ENCODE measurements at regions not wholly inside any gene's neighbourhood (a gene's known extent, or its start where the extent isn't known, plus 50 kb on each side); places are given as distances from the start of the nearest gene placed in this dataset.
"Not testable (repeated sequence)": the region's sequence is repeated elsewhere in the genome, so short reads cannot be mapped to it uniquely, and the experiment has no call there.

DNA sequence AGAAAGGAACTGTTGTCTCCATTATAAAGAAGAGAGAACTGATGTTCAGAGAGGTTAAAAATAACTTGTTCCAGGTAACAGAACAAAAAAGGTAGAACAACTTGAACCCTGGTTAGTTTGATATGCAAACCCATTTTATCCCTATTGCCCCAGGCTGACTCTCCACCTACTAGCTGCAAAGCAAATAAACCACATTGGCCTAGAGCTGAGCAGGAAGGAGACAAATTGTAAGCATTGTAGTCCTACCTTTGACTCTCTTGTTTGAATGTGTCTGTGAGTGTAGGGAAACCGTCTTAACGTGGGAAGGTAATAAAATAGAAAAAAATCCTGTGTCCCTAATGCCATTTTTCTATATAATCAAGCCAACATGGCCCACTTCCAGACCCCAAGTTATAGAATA, 126.4 kb downstream of the CCER1 start:
- DNase-seq = no peak

DNA sequence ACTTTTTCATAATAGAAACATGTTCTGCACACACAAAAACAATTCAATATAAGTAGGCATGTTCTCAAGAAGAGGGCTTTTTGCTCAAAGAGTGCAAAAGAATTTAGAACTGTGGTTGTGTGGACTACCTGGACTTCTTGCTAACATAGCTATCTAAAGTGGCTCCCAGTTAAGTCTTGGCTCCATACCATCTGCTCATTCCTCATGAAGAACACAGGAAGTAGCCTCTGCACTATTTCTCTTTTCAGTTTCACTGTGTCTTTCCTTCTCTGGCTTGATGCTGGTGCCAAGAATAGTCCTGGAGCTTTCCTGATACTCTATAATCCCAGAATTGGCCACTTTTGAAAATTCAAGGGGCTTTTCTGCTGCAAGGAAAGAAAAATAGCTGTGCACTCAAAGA, 127.4 kb downstream of the CCER1 start:
- no peak for DNase-seq

DNA sequence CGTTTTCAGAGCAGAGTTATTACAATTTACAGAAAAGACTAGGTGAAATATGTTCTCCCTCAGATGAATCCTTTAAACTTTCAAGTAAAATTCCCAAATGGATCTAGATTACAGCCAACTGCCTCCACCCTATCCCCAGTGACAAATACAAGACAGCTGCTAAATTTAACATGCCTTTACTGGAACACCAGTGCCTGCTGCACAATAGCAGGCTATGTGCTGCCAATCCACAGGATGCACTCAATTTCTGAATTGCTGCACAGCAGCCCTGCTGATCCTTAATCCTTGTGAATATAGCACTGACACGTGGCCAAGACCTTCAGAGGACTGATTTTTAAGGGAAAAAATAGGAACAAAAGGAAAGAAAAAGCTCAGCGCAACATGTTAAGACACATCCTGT, 128.9 kb downstream of the CCER1 start:
- no peak for DNase-seq

DNA sequence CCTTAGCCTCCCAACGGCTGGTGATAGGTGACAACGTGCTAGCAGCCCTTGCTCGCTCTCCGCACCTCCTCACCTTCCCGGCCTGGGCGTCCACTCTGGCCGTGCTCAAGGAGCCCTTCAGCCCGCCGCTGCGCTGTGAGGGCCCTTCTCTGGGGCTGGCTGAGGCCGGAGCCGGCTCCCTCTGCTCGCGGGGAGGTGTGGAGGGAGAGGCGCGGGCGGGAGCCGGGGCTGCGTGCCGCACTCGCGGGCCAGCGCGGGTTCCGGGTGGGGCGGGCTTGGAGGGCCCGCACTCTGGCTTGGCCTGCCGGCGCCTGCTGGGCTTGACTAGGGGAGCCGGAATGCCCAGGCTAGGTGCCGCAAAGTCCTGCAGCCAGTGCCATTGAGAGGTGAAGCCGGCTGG, 131.1 kb downstream of the CCER1 start:
- no peak for DNase-seq

DNA sequence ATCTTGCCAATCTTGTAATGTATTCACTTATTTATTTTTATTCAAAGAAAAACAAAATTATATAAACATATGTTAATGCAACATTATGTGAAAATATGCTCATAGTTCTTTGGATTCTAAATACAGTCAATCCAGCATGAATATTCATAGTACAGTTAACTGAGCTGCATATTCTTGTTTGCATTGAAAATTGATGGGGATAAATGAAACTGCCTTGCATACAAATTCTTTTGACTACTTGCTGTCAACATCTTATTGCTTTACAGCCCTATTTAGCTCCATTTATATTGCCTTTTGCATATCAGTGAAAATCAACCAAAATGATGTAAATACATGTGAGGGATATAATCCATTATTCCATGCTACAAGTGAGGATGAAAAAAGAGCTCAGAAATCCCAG, 135.3 kb downstream of the CCER1 start:
- DNase-seq = no peak

DNA sequence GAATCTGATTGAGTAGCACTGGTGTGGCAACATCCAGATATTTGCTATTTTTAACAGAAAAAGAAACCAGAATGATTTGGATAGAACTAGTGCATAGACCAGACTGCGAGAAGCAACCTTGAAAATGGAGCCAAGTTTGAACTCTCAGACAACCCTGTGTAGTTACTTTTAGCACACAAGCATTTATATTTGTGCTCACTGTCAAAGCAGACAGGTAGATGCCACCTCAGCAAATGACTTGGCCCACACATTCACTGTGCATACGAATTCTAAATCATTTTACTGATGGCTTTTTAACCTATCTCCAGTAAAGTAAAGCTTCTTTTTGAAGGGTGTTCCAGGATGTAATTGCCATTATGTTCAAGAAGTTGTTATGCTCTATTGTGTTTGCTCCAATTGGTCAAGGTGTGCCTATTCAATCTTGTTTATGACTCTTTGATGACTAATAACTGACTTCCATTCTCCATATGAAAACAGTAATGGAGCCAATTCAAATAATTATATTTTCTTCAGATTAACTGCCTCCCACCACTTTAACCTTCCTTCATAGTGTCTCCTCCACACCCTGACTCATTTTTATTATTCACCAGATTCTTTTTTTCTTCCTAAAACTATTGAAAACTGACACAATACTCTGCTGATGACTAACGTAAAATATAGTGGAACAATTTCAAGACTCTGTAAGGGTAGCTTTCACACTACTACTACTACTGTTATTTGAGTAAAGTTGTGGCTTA, 138.5 kb downstream of the CCER1 start:
- no peak for DNase-seq

DNA sequence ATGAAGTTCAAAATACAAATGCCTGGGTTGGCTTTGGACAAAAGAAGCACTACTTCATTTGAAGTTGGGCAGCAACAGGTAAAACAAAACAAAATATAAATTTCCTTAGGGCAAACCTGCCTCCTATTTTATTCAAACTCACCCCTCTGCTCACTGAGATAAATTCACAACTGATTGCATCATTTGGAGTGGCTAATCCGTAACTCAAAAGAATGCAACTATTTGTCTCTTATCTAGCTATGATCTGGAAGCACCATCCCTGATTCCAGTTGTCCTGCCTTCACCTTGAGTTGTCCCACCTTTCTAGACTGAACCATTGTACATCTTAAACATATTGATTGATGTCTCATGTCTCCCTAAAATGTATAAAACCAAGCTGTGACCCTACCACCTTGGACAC, 145.0 kb downstream of the CCER1 start:
- no peak for DNase-seq

DNA sequence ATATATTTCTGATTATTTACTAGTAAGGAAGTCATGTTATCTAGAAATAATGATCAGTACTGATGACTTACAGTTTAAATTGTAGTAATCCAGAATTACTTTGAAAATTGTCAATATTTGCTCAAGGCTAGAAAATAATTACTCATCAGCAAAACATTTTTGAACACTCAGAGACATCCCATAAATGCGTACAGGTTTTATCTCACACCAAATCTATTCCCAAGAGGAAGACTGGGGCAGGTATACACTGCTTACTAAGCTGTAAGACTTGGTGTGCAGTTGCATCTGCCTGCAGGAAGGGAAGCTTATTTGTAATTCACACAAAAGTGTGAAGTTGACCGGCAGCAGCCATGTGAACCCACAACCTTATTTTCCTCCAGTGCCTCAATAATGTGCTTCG, 146.4 kb downstream of the CCER1 start:
- no peak for DNase-seq

DNA sequence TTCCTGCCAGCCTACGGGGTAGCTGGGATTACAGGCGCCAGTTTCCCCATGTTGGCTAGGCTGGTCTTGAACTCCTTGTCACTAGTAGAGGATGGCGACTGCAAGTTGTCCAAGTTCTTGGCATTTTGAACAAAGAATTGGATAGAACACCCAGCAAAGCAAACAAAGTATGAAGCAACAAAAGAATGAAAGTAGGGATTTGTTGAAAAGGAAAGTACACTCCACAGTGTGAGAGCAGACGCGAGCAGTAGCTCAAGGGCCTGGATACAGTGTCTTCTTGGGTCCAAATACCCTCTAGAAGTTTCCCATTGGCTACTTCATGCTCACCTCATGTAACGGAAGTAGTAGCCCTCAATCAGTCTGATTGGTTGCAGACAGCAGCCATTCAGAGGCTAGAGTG, 152.2 kb downstream of the CCER1 start:
- no peak for DNase-seq

DNA sequence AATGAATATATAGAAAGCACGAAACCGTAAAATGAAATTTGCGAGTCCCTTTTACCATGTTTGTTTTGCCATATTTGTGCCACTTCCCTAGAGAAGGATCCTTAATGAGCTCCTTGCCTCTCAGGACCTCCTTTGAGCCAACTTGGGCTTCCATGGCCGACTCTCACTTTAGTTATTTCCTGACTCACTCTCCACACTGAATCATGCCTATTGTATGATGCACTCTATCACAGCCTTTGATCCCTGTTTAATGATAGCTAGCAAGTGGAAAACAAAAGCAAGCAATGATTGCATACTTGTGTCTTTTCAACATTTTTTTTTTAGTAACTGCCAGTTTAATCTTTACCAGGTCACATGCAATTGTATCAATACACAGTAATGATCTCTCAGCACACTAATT, 153.2 kb downstream of the CCER1 start:
- DNase-seq = no peak

DNA sequence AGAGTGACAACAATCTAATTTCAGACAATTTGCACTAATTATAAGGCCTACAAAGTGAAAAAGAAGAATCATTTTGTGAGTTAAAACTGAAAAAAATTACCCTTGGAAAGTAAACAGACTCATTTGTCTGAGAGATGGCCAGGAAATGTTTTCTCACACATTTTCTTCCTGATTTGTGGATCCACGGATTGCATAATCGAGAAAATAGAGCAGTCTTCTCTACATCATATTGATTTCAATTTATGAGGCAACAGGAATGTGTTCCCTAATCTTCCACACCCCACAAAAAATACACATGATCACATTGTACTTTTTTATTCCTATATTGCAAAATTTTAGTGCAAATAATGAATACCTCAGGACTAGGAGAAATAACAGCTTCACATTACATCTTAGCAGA, 160.8 kb downstream of the CCER1 start:
- DNase-seq = no peak

DNA sequence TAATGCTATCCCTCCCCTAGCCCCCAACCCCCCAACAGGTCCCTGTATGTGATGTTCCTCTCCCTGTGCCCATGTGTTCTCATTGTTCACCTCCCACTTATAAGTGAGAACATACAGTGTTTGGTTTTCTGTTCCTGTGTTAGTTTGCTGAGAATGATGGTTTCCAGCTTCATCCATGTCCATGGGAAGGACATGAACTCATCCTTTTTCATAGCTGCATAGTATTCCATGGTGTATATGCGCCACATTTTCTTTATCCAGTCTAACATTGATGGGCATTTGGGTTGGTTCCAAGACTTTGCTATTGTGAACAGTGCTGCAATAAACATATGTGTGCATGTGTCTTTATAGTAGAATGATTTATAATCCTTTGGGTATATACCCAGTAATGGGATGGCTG, 162.3 kb downstream of the CCER1 start:
- not testable (repeated sequence) for DNase-seq

DNA sequence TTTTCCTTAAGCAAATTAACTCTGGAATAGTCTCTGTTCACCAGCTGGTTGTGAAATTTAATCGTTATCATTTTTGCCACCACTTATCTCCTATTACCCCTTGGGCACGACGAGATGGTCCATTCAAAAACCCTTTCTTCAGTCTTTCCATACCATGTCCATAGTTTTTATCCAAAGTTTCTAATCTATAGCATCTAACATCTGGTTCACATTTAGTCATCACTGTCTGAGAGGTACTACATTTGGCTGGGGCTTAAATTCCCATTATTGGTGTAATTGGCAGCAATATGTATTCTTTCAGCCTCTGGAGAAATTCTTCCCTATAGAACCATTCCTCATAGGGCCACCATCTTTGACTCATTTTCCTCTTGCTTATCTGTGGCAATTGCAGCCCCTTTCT, 163.5 kb downstream of the CCER1 start:
- DNase-seq = no peak

DNA sequence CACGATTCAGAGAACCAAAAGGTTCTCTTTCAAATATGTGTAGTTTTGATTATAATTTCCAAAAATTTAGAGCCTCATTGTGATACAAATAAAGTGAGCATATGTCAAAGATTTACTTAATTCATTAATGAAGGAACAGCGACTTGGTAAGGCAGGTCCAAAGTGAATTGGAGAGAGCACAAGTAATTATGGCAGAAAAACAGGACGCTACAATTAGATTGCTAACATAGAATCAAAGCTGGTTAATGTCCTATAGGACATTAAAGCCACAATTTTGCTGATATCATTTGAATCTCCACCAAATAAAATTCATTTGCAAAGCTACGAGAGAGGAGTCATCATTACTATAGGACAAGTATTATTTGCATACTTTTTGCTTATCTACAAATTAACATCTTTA, 164.2 kb downstream of the CCER1 start:
- no peak for DNase-seq

DNA sequence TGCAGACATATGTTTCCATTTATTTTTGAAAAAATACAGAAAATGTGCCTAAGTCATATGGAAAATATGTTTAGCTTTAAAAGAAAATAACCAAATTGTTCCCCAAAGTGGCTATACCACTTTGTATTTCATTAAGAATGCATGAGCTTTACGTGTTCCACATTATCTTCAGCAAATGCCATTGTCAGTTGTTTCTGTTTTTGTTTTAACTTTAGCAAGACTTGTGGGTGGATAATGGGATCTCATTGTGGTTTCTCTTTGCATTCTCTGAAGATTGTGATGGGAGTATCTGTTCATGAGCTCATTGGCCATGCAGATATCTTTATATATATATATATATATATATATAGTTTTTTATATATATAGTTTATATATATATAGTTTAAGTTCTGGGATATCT, 181.5 kb downstream of the CCER1 start:
- DNase-seq = no peak

DNA sequence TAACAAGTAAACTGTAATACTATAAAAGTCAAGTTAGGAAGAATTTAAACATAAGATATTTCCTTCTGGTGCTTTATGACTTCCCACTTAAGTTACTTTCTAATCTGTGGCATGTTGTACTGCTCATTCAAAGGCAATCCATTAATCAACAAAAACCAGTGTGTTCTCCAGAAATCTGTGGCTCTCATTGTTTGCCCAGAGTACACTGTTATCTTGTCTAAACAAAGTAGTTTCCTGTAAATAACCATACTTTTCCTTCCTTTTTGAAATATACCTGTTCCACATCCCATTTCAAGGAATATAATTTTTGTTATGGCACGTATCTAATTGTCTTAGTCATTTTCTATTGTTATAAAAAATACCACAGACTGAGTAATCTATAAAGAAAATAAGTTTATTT, 184.1 kb downstream of the CCER1 start:
- DNase-seq = no peak

DNA sequence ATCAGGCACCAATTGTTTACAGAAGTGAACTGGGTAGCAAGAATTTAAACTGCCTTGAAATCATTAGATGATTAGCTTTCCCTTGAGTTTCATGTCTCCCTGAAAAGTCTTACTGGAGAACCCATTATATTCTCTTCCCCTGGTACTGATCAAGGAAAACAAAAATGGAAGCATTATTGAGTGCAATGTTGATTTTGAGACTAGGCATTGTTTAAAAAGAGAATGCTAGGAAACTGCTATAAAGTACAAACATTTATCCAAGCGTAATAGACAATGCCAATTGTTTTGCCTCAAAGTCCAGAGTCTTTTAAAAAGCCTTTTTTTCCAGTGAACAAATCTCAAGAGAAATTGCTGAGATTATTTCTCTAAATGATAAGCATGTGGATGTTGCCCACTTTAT, 197.0 kb downstream of the CCER1 start:
- DNase-seq = no peak

DNA sequence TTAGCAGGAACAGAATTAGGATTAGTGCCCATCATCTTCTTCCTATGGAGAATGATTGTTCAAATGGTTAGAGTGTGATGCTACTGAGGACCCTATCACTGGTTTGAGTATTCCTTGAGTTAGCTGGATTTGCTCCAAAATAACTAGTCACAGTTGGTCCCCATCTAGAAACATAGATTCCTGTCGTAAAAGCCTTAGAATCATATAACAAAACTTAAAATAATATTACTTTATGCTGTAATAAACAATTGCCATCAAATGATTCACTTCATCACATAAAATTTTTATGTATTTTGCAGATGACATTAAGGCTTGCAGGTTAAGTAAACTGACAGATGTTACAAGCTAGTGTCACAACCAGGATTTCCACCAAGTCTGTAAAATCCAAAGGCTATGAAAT, 209.8 kb downstream of the CCER1 start:
- no peak for DNase-seq

DNA sequence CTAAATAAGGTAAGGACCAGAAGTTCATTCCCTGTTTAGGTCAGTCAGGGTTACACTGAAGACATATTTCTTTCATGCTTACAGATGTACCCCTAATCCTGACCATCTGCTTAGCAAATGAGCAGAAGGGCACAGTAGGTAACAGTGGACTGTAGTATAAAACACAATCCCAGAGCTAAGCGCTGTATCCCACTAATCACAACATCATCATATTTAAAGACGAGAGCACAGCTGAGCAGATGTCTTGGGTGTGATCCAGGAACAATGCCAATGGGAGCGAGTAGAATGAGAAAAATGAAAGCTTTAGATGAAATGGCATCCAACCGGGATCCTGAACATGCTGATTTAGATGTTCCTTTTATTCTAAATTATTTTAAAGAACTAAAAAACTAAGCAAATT, 213.4 kb downstream of the CCER1 start:
- no peak for DNase-seq

DNA sequence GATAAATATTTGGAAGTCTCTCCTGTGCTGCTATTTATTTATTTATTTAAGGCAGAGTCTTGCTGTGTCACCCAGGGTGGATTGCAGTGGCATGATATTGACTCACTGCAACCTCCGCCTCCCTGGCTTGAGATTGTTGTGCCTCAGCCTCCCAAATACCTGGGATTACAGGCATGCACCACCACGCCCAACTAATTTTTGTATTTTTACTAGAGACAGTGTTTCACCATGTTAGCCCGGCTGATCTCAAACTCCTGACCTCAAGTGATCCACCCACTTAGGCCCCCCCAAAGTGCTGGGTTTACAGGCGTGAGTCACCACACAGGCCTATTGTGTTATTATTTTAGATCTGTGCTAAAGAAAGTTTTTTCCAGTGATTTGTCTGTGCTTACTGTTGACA, 225.2 kb downstream of the CCER1 start:
- DNase-seq = no peak

DNA sequence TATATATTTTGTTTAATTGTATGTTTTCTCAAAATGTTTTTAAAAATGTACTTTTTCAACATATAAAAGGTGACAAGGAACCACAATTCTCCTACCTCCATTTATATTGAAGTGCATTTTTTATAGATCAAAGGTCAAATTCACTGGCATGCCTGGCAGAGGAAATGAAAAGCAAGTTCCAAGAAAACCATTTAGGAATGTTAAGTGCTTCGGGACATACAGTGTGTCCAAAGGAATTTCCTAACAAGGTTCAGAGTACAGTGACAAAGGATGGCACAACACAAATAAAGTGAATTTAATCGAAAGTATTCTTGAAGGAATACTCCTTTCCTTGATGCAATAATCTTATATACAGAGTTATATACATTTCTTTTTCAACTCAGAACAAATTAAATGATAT, 242.3 kb downstream of the CCER1 start:
- DNase-seq = no peak

DNA sequence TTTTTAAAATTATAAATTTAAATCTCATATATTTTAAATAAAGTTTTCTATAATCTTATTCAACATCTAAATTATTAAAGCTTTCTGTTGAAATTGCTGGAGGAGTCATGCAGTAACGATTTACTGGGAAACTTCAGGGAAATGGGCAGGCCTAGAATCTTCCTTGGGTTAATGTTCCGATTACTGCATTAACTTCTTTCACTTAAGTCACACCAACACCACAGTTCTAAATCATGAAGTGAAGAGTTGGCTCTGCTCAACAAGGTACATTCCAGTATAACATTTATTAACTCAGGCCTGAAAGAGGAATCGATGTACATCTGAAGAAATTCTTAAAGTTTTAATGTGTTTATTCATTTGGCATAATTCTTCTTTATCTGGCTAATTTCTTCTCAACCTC, 244.3 kb downstream of the CCER1 start:
- no peak for DNase-seq

DNA sequence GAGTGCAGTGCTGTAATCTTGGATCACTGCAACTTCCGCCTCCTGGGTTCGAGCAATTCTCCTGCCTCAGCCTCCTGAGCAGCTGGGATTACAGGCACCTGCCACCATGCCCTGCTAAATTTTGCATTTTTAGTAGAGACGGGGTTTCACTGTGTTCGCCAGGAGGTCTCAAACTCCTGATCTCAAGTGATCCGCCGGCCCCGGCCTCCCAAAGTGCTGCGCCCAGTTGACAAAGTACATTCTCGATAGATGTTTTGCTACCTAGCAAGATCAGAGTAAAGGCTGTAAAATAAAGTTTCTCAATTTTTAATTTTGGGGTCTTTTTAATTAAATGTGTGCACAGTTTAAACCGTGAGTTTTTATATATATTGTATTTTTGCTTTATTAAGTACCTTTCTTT, 248.9 kb downstream of the CCER1 start:
- no peak for DNase-seq

DNA sequence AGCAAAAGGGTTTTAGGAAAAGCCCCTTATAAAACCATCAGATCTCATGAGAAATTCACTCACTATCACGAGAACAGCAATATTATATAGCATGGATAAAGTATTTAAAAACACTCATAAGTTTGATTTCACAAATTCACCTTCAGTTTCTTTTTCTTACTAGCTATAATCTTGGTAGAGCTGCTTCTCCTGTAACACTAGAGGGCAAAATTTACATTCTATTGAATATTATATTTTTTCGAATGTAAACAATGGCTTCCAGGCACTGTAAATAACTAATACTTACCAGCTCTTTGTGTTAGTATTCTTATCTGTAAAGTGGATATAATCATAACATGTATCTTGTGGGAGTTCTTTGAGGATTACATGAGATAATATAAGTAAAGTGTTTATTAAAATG, 259.6 kb downstream of the CCER1 start:
- DNase-seq = no peak

DNA sequence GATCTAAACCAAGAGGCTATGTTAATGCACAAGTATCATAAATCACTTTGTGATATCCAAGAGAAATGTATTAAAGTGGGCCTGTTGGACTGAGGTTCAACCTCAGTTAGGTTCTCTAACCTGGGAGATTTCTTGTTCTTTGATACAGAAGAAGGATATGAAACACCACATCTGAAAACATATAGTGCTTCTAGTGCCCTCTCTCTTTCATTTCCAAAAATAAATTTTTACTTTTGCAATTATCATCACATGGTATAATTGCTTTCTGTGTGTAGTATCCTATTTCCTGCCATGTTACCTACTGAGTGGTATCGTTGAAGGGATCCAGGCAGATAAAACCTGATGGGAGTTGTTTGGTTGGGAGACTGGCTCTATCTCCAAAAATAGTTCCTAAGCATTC, 264.9 kb downstream of the CCER1 start:
- DNase-seq = no peak

DNA sequence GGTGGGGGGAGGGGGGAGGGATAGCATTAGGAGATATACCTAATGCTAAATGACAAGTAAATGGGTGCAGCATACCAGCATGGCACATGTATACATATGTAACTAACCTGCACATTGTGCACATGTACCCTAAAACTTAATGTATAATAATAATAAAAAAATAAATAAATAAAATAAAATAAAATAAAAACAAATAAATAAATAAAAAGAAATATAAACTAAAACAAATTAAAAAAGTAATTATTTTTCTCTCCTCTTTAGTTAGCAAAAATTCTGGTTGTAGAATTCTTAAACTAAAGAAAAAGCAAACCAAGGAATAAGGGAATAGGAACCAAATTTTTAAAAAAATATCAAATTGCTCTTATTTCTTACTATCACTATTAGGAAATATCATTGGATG, 267.3 kb downstream of the CCER1 start:
- DNase-seq = not testable (repeated sequence)
